ENCODE measurements at regions not wholly inside any gene's neighbourhood (a gene's known extent, or its start where the extent isn't known, plus 50 kb on each side); places are given as distances from the start of the nearest gene placed in this dataset.
"Not testable (repeated sequence)": the region's sequence is repeated elsewhere in the genome, so short reads cannot be mapped to it uniquely, and the experiment has no call there.

GRCh38 chr4:142897518-142897917 is 51.4 kb upstream of the INPP4B start:
- not testable (repeated sequence) for DNase-seq (ENCODE audit: extremely low read depth, low read depth)

- TF ChIP-seq CTCF (IDR thresholded peaks at IDR 0.05; ENCODE audit: low read depth, low read length) = no peak
- no peak for DNase-seq (ENCODE audit: extremely low read depth, low read depth)
Measured at GRCh38 chr4:142900622-142901021, 54.5 kb upstream of the INPP4B start.

- DNase-seq (ENCODE audit: extremely low read depth, low read depth) = no peak
- no peak for TF ChIP-seq CTCF (IDR thresholded peaks at IDR 0.05; ENCODE audit: low read depth, low read length)
Measured at GRCh38 chr4:142901166-142901662, 55.1 kb upstream of the INPP4B start.

GRCh38 chr4:142903617-142904016 is 57.5 kb upstream of the INPP4B start:
- not testable (repeated sequence) for DNase-seq (ENCODE audit: extremely low read depth, low read depth)

GRCh38 chr4:142909908-142910307 is 63.8 kb upstream of the INPP4B start:
- DNase-seq (ENCODE audit: extremely low read depth, low read depth) = no peak
- no peak for TF ChIP-seq CTCF (IDR thresholded peaks at IDR 0.05; ENCODE audit: low read depth, low read length)

- TF ChIP-seq CTCF (IDR thresholded peaks at IDR 0.05; ENCODE audit: low read depth, low read length) = no peak
- no peak for DNase-seq (ENCODE audit: extremely low read depth, low read depth)
Measured at GRCh38 chr4:142913034-142913433, 66.9 kb upstream of the INPP4B start.

- no peak for TF ChIP-seq CTCF (IDR thresholded peaks at IDR 0.05; ENCODE audit: low read depth, low read length)
- no peak for DNase-seq (ENCODE audit: extremely low read depth, low read depth)
Measured at GRCh38 chr4:142913461-142914030, 67.4 kb upstream of the INPP4B start.

- no peak for DNase-seq (ENCODE audit: extremely low read depth, low read depth)
- no peak for TF ChIP-seq CTCF (IDR thresholded peaks at IDR 0.05; ENCODE audit: low read depth, low read length)
Measured at GRCh38 chr4:142917678-142918077, 71.6 kb upstream of the INPP4B start.
